Coronary artery (tissue), 2 donors: ENCODE measurements at regions not wholly inside any gene's neighbourhood (a gene's known extent, or its start where the extent isn't known, plus 50 kb on each side); places are given as distances from the start of the nearest gene placed in this dataset.
"Not testable (repeated sequence)": the region's sequence is repeated elsewhere in the genome, so short reads cannot be mapped to it uniquely, and the experiment has no call there.

Experiments used
- DNase-seq: peaks from one replicate; pipeline ENCODE4 v3.0.0-alpha.2; 2017; ENCODE audit warnings: low spot score
- H3K27ac ChIP-seq, 2 donors: fragments of 200-600 bp; sonication (generic); one replicate each; pipeline ENCODE4 v1.5.1; 2016 to 2019
- H3K4me3 ChIP-seq: fragments of 200-600 bp; sonication (generic); 2 replicates; pipeline ENCODE4 v1.5.1; 2016; ENCODE audit warnings: mild to moderate bottlenecking, moderate library complexity
- CTCF ChIP-seq: fragments of 200-600 bp; sonication (generic); IDR thresholded peaks from one replicate; pipeline ENCODE4 v1.5.1; 2019; ENCODE audit warnings: antibody characterized with exemption

GRCh38 chr1:38153778-38154470 is 107.3 kb upstream of the POU3F1 start:
- Histone ChIP-seq H3K4me3 (no peak overlapping the region), H3K27ac (no peak overlapping the region)
- DNase-seq = no peak
- no peak for TF ChIP-seq CTCF

GRCh38 chr1:38153066-38153777 is 106.6 kb upstream of the POU3F1 start:
- Histone ChIP-seq H3K27ac (no peak overlapping the region), H3K4me3 (no peak overlapping the region)
- no peak for DNase-seq
- no peak for TF ChIP-seq CTCF

GRCh38 chr1:38152351-38153065 is 105.9 kb upstream of the POU3F1 start:
- H3K27ac ChIP-seq = no peak overlapping the region
- no peak for TF ChIP-seq CTCF
- H3K4me3 ChIP-seq = no peak overlapping the region
- no peak for DNase-seq

GRCh38 chr1:38151399-38151798 is 104.8 kb upstream of the POU3F1 start:
- no peak overlapping the region for H3K4me3 ChIP-seq
- TF ChIP-seq CTCF = no peak
- DNase-seq = no peak

GRCh38 chr1:38146079-38146478 is 99.5 kb upstream of the POU3F1 start:
- not testable (repeated sequence) for H3K27ac ChIP-seq, DNase-seq, H3K4me3 ChIP-seq

More at GRCh38 chr1:38151399-38151798, 104.8 kb upstream of the POU3F1 start:
- no peak overlapping the region for H3K27ac ChIP-seq

GRCh38 chr1:38142606-38143005 is 96.0 kb upstream of the POU3F1 start:
- Histone ChIP-seq H3K4me3 (no peak overlapping the region), H3K27ac (no peak overlapping the region)
- DNase-seq = no peak
- no peak for TF ChIP-seq CTCF

- H3K27ac ChIP-seq = no peak overlapping the region
- TF ChIP-seq CTCF = no peak
- DNase-seq = no peak
- no peak overlapping the region for H3K4me3 ChIP-seq
These were observed 94.9 kb upstream of the POU3F1 start for GRCh38 chr1:38141483-38141882.
